ENCODE measurements at regions not wholly inside any gene's neighbourhood (a gene's known extent, or its start where the extent isn't known, plus 50 kb on each side); places are given as distances from the start of the nearest gene placed in this dataset.

DNA sequence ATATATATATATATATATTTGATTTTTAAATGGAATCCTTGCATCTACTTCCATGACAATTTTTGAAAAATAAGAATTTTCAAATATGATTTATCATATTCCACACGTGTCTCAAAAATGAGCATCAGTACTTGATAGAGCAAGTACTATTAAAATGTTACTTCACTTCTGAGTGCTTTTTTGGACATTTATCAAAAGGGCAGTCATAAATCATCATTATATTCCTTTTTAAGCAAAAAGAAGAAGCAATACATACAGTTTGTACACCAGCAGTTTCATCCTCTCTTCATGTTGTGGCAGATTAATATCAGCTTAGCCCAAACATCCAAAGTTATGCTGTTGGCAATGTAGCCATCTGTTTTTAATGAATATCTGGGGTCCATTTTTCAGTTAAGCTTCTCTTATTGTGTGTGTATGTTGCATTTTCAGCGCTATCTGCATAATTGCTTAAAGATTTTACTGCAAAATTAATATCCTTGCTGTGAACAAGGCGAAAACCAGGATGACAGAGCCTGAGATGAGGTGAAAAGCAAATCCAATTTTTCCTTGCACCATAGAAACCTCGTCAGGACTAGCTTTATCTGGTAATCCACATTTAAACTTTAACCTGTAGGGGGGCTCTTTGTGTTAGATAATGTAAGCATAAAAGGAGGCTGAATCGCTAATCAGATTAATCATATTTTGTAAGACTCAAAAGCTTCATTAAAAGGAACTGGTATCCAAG, 604.9 kb upstream of the AGTR1 start:
- DNase-seq: no peak

DNA sequence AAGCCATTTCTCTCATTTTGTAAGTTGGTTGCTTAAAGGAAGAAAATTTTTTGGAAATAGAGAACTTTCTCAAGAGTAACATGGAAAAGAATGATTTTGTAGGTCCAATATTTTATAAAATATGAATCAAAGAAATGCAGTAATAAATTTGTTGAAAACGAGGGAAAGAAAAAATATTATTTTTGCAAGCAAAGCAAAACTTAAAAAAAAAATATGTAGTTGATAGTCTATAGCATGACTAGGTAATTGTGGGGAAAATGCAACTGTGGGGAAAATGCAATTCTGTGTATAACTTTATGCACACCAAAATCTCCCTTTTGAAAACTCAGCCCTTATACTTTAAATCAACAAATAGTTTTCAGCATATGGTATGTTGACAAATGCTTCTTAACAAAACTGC, 604.0 kb upstream of the AGTR1 start:
- no peak for DNase-seq

DNA sequence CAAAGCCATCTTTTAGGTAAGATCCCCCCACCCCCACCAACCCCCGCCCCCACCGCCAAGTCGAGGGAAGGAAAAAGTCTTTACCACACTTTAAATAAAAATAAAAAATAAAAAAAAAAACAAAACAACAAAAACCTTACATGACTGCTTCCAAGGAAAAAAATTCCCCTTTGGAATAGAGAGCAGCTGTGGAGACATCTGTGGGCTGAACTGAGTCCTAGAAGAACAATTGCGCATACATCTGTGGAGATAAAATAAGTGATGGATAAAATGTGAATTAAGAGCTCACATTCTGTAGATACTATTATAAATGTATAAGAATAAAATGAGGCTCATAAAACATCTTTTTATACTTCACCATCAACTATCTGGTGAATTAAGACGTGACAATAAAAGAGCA, 601.7 kb upstream of the AGTR1 start:
- no peak for DNase-seq

- no peak for DNase-seq
Observed at GRCh38 chr3:148100476-148100875, 597.2 kb upstream of the AGTR1 start.

DNA sequence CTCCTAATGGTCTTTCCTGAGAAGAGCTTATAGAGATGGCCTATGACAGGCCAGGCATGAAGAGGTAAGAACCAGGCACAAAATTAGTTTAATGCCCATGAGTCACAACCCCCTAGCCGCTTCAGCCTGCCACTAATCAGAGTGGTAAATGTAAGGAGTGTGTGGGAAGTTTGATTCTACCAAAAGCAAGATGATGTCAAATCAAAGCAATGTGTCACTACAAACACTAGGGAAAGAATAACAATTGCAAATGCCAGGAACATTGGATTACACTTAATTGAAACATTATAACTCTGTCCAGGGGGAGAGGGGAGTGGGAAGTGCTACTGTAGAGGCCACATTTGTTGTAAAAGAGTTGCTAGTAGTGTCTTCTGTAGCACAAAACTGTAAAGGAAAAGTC, 596.6 kb upstream of the AGTR1 start:
- DNase-seq: no peak

DNA sequence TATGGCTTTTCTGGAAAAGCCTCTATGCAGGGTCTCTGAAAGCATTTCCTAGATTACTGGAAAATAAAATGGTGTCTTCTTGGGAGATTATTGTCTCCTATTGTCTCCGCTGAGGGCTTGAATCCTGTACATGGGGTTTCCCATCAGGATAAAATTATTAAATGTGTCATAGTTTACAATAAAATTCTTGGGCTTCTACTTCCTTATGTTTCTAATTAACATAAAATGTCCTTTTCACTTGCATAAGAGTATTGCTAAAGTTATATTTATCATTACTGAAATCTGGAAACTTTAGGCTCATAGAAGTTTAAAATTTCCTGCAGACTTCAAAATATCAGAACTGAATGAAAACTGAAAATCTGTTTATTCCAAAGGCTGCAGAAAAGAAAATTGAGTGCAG, 595.5 kb upstream of the AGTR1 start:
- no peak for DNase-seq

GRCh38 chr3:148106062-148106461, 591.6 kb upstream of the AGTR1 start:
- no peak for DNase-seq

- DNase-seq: no peak
Observed at GRCh38 chr3:148126956-148127355, 570.7 kb upstream of the AGTR1 start.

DNA sequence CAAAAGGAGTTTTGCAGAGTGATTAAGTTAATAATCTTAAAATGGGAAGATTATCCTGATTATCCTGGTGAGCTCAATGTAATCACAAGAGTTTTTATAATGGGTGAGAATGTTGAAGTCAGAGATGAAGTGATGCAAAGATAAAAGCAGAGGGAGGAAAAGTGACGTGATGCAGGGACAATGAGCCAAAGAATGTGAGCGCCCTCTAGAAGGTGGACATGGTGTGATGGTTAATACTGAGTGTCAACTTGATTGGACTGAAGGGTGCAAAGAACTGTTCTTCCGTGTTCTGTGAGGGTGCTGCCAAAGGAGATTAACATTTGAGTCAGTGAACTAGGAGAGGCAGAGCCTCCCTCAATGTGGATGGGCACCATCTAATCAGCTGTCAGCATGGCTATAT, 569.6 kb upstream of the AGTR1 start:
- DNase-seq: no peak

DNA sequence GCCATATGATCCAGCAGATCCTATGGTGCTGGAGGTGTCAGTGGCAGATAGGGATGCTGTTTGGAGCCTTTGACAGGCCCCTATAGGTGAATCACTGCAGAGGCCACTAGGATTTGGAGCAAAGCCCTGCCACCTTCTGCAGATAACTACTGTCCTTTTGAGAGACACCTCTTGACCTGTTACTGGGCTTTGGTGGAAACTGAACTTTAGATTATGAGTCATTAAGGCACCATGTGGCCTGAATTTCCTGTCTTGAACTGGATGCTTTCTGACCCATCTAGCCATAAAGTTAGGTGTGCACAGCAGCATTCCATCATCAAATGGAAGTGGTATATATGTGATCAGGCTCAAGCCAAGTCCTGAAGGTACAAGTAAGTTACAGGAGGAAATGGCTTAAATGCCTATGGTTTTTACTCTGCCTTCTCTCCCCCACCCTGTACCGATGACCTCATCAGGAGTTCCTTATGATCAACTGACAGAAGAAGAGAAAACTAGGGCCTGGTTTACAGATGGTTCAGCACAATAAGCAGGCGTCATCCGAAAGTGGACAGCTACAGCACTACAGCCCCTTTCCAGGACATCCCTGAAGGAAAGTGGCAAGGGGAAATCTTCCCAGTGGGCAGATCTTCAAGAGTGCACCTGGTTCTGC, 565.6 kb upstream of the AGTR1 start:
- no peak for DNase-seq

GRCh38 chr3:148136816-148137215, 560.9 kb upstream of the AGTR1 start:
- no peak for DNase-seq

DNA sequence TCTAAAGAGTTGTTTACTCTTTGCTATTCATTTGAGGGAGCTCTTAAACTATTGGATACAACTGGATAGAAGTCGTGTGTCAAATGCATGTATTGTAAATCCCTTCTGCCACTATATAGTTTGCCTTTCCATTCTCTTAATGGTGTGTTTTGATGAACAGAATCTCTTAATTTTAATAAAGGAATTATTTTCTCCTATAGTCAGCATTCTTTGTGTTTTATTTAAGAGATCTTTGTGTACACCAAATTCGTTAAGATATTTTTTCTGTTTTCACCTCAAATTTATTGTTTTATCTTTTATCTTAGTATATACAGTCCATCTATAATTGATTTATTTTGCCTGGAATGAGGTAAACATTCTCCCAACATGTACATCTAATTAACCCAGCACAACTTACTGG, 551.5 kb upstream of the AGTR1 start:
- no peak for DNase-seq

- DNase-seq: no peak
Observed at GRCh38 chr3:148146947-148147826, 550.5 kb upstream of the AGTR1 start.

- DNase-seq: no peak
Observed at GRCh38 chr3:148147903-148148302, 549.8 kb upstream of the AGTR1 start.

DNA sequence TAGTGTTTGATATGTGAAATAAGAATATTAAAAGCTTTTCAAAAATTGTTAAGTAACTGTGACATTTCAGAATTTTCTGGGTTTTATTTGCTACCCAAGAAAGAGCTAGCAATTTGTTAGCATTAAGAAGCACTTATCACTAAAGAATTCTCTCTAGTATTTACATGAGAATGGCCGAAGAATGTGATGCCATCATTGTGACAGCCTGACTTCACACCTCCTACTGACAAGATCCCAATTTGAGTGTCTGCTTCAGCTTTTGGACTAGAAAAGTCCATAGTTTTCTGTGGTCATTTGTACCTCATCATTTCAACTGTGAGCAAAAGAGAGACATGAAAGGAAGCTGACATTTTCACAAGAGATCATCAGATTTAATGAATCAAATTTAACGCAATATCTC, 548.1 kb upstream of the AGTR1 start:
- no peak for DNase-seq

DNA sequence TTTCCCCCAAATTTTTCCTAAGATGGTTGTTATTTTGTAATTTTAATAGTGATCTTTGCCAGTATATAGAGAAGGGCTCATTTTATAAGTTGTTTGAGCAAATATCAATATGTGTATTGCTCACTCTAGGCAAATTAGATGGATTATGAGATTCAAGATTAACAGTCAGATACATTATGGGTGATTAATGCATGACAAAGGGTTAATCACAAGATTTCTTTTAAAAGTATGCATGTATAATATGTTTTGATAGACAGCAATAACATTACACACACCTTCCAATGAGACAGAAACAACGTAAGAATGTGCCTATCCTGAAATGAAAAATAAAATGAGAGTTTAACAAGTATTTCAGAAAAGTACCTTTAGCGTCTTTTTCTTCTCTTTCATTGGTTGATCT, 547.6 kb upstream of the AGTR1 start:
- DNase-seq: no peak

- peak; percentile 48 for DNase-seq
Observed at GRCh38 chr3:148158210-148158609, 539.5 kb upstream of the AGTR1 start.

- DNase-seq: peak; percentile 2
Observed at GRCh38 chr3:148162132-148162531, 535.6 kb upstream of the AGTR1 start.

GRCh38 chr3:148168347-148168746, 529.4 kb upstream of the AGTR1 start:
- no peak for DNase-seq

DNA sequence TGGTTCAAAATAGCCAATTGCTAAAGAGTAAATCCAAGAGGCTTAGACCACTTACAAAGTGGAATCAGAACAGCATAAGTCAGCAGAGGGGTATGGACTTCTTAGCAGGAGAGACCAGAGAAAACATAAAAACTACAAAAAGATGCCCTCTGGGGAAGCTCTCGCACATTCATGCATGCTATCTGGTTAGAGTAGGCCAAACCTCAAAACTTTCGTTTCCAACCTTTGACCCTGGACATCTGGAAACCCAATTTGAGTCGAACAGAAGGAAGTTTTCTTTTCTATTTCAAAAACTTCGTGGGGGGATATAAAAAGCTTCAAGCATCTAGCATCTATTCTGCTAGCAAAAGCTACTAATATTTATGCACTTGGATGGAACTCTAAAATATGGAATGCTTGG, 523.9 kb upstream of the AGTR1 start:
- no peak for DNase-seq

GRCh38 chr3:148175214-148175613, 522.5 kb upstream of the AGTR1 start:
- no peak for DNase-seq

- peak; percentile 13 for DNase-seq
Observed at GRCh38 chr3:148178503-148178902, 519.2 kb upstream of the AGTR1 start.

DNA sequence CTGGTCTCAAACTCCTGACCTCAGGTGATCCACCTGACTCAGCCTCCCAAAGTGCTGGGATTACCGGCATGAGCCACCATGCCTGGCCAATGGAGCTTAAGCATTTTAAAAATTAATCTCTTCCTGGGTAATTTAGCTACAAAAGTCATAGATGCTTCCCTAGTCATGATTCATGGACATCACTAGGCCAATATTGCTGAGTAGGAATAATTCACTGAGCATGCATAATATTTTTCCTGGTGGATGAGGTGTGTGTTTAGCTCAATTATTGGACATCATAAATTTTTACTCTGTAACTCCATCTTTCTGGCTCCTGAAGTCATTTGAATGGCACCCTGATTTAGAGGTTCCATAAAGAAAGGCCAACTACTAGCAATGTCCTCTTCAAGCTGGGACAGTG, 512.9 kb upstream of the AGTR1 start:
- DNase-seq: no peak

DNA sequence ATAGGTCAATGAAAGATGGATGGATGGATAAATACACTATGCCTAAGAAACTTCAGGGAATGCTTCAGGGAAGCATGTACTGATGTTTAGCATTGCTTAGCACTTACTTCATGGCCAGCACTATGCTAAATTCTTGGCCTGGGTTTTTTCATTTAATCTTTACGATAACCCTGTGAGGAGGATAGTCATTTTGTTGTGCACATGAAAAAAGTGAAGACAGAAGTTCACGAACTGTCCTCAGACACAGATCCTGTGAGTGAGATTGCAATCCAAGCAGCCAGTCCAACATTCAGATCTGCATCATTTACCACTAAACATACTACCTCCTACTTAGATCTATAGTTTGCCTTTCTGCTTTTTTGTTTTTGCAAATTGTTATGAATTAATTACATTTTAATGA, 510.8 kb upstream of the AGTR1 start:
- DNase-seq: no peak
